Right cardiac atrium (tissue), 5 donors: ENCODE measurements at regions not wholly inside any gene's neighbourhood (a gene's known extent, or its start where the extent isn't known, plus 50 kb on each side); places are given as distances from the start of the nearest gene placed in this dataset.

Experiments used
- ATAC-seq, 2 donors: fragments of 200-7000 bp; cut with Tn5 transposase; one replicate each; pipeline versions ENCODE4 v1.8.0 to v1.9.1; 2020; ENCODE audit warnings: moderate library complexity in 2 of 2, mild to moderate bottlenecking in 1 of 2
- DNase-seq, 3 donors: peaks; one replicate each; pipeline ENCODE4 v3.0.0-alpha.2; 2020
- H3K27ac ChIP-seq: one replicate; pipeline ENCODE4 v1.5.1; 2013; ENCODE audit warnings: mild to moderate bottlenecking, low read length, control low read depth, moderate library complexity
- H3K27me3 ChIP-seq: one replicate; pipeline ENCODE4 v1.6.1; 2013; ENCODE audit not compliant: control insufficient read depth, insufficient read depth
- H3K4me1 ChIP-seq: one replicate; pipeline ENCODE4 v1.6.1; 2013; ENCODE audit warnings: low read length; ENCODE audit not compliant: control insufficient read depth, insufficient read depth
- H3K4me3 ChIP-seq: one replicate; pipeline ENCODE4 v1.5.1; 2013; ENCODE audit warnings: low read length, control low read depth
- H3K9me3 ChIP-seq: one replicate; pipeline ENCODE4 v1.6.1; 2013; ENCODE audit warnings: low read length; ENCODE audit not compliant: control insufficient read depth
- WGBS: extraction: QIAGEN DNeasy Blood & Tissue Kit; methylation state at CpG from one replicate; pipeline ENCODE4 v1.1.7; 2013; 5-methylcytosine and 5-hydroxymethylcytosine counted together
- intact Hi-C, 4 donors: fragments of 100-400 bp; cut with DNase I; formaldehyde crosslinking; loops; one replicate each; pipeline versions ENCODE4 v1.11.0 to v1.14.0; 2022 to 2023
- donor health status: healthy with polysubstance abuse.
- donor health status: DM: no; HTN: yes; CAD: no.
- donor health status: DM: no; HTN: no; CAD: no.
- donor health status: DM: no; HTN: yes; CAD: no; lungs with severe emphysema.
- donor health status: DM: yes; HTN: yes; CAD: no.

DNA sequence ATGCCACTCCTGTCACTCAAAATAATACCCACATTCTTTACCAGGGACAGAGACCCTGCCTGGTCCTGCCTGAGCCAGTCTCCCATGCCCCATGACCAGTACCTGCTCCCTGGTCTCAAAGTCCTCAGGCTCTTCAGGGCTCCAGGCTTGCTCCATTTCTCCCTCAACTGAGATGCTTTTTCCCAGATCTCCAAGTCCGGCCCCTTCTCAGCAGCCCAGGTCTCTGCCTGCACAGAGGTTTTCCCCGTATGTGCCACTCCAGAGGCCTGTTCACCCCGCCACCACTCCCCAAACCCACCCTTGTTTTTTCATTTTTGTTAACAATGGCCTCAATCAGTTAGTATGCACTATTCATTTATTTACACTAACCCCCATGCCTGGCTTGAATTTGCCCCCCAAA lies 499.5 kb upstream of the MYT1L start:
- no peak overlapping the region for H3K4me3 ChIP-seq
- no peaks in the 10 kb centered on the region for H3K4me1 ChIP-seq
- intact Hi-C loops, result no loop called here
- no peak overlapping the region for H3K27ac ChIP-seq
- DNase-seq (no peak), ATAC-seq (no peak)
- H3K27me3 ChIP-seq, result no peaks in the 10 kb centered on the region
- no peaks in the 10 kb centered on the region for H3K9me3 ChIP-seq
- WGBS, result 95% methylated on average over 3 of the region's 3 CpGs

- no peaks in the 10 kb centered on the region for H3K27me3 ChIP-seq
- H3K4me3 ChIP-seq, result no peak overlapping the region
- intact Hi-C loops, result no loop called here
- no peak overlapping the region for H3K27ac ChIP-seq
- ATAC-seq (peak in 1 of 2 donors; percentile 36), DNase-seq (no peak)
- no peaks in the 10 kb centered on the region for H3K4me1 ChIP-seq
- no peaks in the 10 kb centered on the region for H3K9me3 ChIP-seq
- 47% methylated on average over 13 of the region's 13 CpGs for WGBS
Observed at GRCh38 chr2:2828774-2829368, 497.8 kb upstream of the MYT1L start.

GRCh38 chr2:2827761-2828221 lies 496.7 kb upstream of the MYT1L start:
- Histone ChIP-seq H3K27ac (no peak overlapping the region), H3K4me1 (no peaks in the 10 kb centered on the region), H3K4me3 (no peak overlapping the region), H3K27me3 (no peaks in the 10 kb centered on the region), H3K9me3 (no peaks in the 10 kb centered on the region)
- 92% methylated on average over 8 of the region's 8 CpGs for WGBS
- intact Hi-C loops, result no loop called here
- ATAC-seq (no peak), DNase-seq (no peak)

GRCh38 chr2:2827046-2827636 lies 496.1 kb upstream of the MYT1L start:
- ATAC-seq, result no peak
- intact Hi-C loops, result no loop called here
- 86% methylated on average over 16 of the region's 16 CpGs for WGBS

GRCh38 chr2:2826621-2827020 lies 495.5 kb upstream of the MYT1L start:
- ATAC-seq, result no peak
- intact Hi-C loops, result no loop called here
- H3K4me1 ChIP-seq, result no peaks in the 10 kb centered on the region

More at GRCh38 chr2:2827046-2827636, 496.1 kb upstream of the MYT1L start:
- Histone ChIP-seq H3K9me3 (no peaks in the 10 kb centered on the region), H3K27ac (no peak overlapping the region), H3K27me3 (no peaks in the 10 kb centered on the region), H3K4me1 (no peaks in the 10 kb centered on the region), H3K4me3 (no peak overlapping the region)
- no peak for DNase-seq

GRCh38 chr2:2826209-2826551 lies 495.1 kb upstream of the MYT1L start:
- Histone ChIP-seq H3K27ac (no peak overlapping the region), H3K27me3 (no peaks in the 10 kb centered on the region), H3K9me3 (no peaks in the 10 kb centered on the region), H3K4me3 (no peak overlapping the region), H3K4me1 (no peaks in the 10 kb centered on the region)
- DNase-seq, result no peak
- intact Hi-C loops, result no loop called here
- ATAC-seq, result no peak
- WGBS, result 68% methylated on average over 14 of the region's 14 CpGs

More at GRCh38 chr2:2826621-2827020, 495.5 kb upstream of the MYT1L start:
- Histone ChIP-seq H3K9me3 (no peaks in the 10 kb centered on the region), H3K27ac (no peak overlapping the region), H3K4me3 (no peak overlapping the region), H3K27me3 (no peaks in the 10 kb centered on the region)
- WGBS, result 80% methylated on average over 8 of the region's 8 CpGs
- DNase-seq, result no peak

DNA sequence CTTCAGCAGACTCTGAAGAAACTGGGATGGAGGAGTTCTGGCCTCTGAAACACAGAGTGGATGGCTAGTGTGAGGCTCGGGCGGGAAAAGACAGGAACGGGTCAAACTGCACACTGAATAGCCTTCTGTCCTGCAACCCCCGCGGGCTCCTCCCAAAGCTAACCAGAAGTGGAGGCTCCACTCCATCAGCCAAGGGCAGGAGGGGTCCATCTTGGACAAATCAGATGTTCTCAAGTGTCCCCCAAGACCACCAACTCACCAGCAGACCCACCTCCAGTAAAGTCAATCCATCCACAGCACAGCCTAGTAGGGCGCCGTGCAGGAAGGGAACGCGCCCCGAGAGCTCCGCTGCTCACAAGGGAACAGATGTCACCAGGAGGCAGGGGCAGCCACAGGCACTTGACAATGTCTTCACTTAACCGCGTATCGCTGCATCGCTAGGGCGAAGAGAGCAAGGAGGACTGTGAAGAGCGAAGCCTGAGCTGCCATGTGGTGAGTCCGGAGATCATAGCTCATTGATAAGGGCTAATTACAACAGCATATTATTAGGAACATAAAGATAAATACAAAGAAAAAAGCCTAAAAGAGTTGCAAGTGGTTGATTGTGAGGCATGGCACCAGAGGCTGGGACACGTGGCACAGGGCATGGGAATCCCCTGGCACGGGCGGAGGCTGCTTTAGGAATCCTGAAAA lies 494.6 kb upstream of the MYT1L start:
- Histone ChIP-seq H3K27me3 (no peaks in the 10 kb centered on the region), H3K27ac (no peak overlapping the region), H3K9me3 (no peaks in the 10 kb centered on the region), H3K4me1 (no peaks in the 10 kb centered on the region), H3K4me3 (no peak overlapping the region)
- no peak for DNase-seq
- ATAC-seq, result no peak
- intact Hi-C loops, result no loop called here
- 90% methylated on average over 21 of the region's 21 CpGs for WGBS

GRCh38 chr2:2825062-2825461 lies 494.0 kb upstream of the MYT1L start:
- WGBS, result 89% methylated on average over 9 of the region's 9 CpGs
- Histone ChIP-seq H3K9me3 (no peaks in the 10 kb centered on the region), H3K4me1 (no peaks in the 10 kb centered on the region), H3K4me3 (no peak overlapping the region), H3K27ac (no peak overlapping the region), H3K27me3 (no peaks in the 10 kb centered on the region)
- no peak for ATAC-seq
- intact Hi-C loops, result no loop called here
- DNase-seq, result no peak

- intact Hi-C loops, result no loop called here
- WGBS, result 73% methylated on average over 5 of the region's 5 CpGs
- no peak overlapping the region for H3K27ac ChIP-seq
- DNase-seq (no peak), ATAC-seq (no peak)
- H3K4me3 ChIP-seq, result no peak overlapping the region
- H3K4me1 ChIP-seq, result no peaks in the 10 kb centered on the region
- H3K9me3 ChIP-seq, result no peaks in the 10 kb centered on the region
- H3K27me3 ChIP-seq, result no peaks in the 10 kb centered on the region
Observed at GRCh38 chr2:2824588-2824987, 493.5 kb upstream of the MYT1L start.

- 63% methylated on average over 3 of the region's 3 CpGs for WGBS
- Histone ChIP-seq H3K9me3 (no peaks in the 10 kb centered on the region), H3K4me3 (no peak overlapping the region), H3K27ac (no peak overlapping the region), H3K27me3 (no peaks in the 10 kb centered on the region), H3K4me1 (no peaks in the 10 kb centered on the region)
- intact Hi-C loops, result no loop called here
- DNase-seq (no peak), ATAC-seq (no peak)
Observed at GRCh38 chr2:2823061-2823753, 492.1 kb upstream of the MYT1L start.

GRCh38 chr2:2822143-2822542 lies 491.1 kb upstream of the MYT1L start:
- no peaks in the 10 kb centered on the region for H3K4me1 ChIP-seq
- intact Hi-C loops, result no loop called here
- no peaks in the 10 kb centered on the region for H3K9me3 ChIP-seq
- no peak overlapping the region for H3K27ac ChIP-seq
- no peak overlapping the region for H3K4me3 ChIP-seq
- DNase-seq, result no peak
- no peak for ATAC-seq
- H3K27me3 ChIP-seq, result no peaks in the 10 kb centered on the region
- WGBS, result 94% methylated on average over 1 of the region's 1 CpG
